IMR-90 (cell line): ENCODE measurements at regions not wholly inside any gene's neighbourhood (a gene's known extent, or its start where the extent isn't known, plus 50 kb on each side); places are given as distances from the start of the nearest gene placed in this dataset.
A peak's percentile ranks its signal among the peaks of the same experiment; 100 is the strongest.

Experiments used
- ATAC-seq: fragments of 200-7000 bp; cut with Tn5 transposase; 2 replicates; pipeline ENCODE4 v1.9.1; 2020; ENCODE audit warnings: low read depth, mild to moderate bottlenecking, moderate library complexity
- BruUV-seq: library from RNA; stranded (reverse); fragments of 400-500 nt; replicated peaks from 2 replicates; lab custom pipeline; 2021; lab: Mats Ljungman, UMichigan
- CTCF ChIA-PET: fragments of 300-600 bp; formaldehyde crosslinking; extraction: SDS; loops from one replicate; lab custom pipeline; 2021; ENCODE audit warnings: antibody characterized with exemption; lab: Yijun Ruan, JAX
- POLR2A ChIA-PET: fragments of 300-600 bp; sonication (Branson Sonifier 250); formaldehyde crosslinking; loops from one replicate; lab custom pipeline; 2022; ENCODE audit warnings: antibody characterized with exemption; ENCODE audit not compliant: unreplicated experiment; lab: Charles Lee
- DNase-seq: peaks from one replicate; pipeline ENCODE4 v3.0.0; 2013
- H2AFZ ChIP-seq: replicated peaks from 2 replicates; pipeline ENCODE3; 2013; ENCODE audit warnings: low read length, mild to moderate bottlenecking; ENCODE audit not compliant: poor library complexity
- H2AK5ac ChIP-seq: 2 replicates; pipeline ENCODE4 v1.6.1; 2013; ENCODE audit warnings: low read depth, low read length, inconsistent platforms
- H2AK9ac ChIP-seq: replicated peaks from 2 replicates; pipeline ENCODE3; 2013; ENCODE audit warnings: mild to moderate bottlenecking, low read depth, low read length, moderate library complexity; ENCODE audit not compliant: poor library complexity
- H2BK120ac ChIP-seq: 2 replicates; pipeline ENCODE4 v1.6.1; 2013; ENCODE audit warnings: low read depth, low read length, inconsistent platforms
- H2BK15ac ChIP-seq: 3 replicates; pipeline ENCODE4 v1.6.1; 2013; ENCODE audit warnings: low read depth, low read length, inconsistent platforms
- H2BK20ac ChIP-seq: 2 replicates; pipeline ENCODE4 v1.6.1; 2013; ENCODE audit warnings: low read depth, mild to moderate bottlenecking, inconsistent platforms, low read length, moderate library complexity
- H2BK5ac ChIP-seq: 2 replicates; pipeline ENCODE4 v1.6.1; 2013; ENCODE audit warnings: mild to moderate bottlenecking, low read depth, low read length, inconsistent platforms; ENCODE audit not compliant: poor library complexity, severe bottlenecking
- H3K14ac ChIP-seq: replicated peaks from 2 replicates; pipeline ENCODE4 v1.6.1; 2013; ENCODE audit warnings: low read depth, low read length, inconsistent platforms
- H3K18ac ChIP-seq: 2 replicates; pipeline ENCODE4 v1.6.1; 2013; ENCODE audit warnings: low read depth, low read length, control low read depth
- H3K23ac ChIP-seq: 2 replicates; pipeline ENCODE4 v1.6.1; 2013; ENCODE audit warnings: low read depth, low read length, inconsistent platforms
- H3K27ac ChIP-seq: 2 replicates; pipeline ENCODE4 v1.5.1; 2013; ENCODE audit warnings: mild to moderate bottlenecking, control low read depth, low read length; ENCODE audit not compliant: insufficient read depth
- H3K27me3 ChIP-seq: 2 replicates; pipeline ENCODE4 v1.6.1; 2013; ENCODE audit warnings: low read length; ENCODE audit not compliant: control insufficient read depth, insufficient read depth
- H3K36me3 ChIP-seq: 2 replicates; pipeline ENCODE4 v1.6.1; 2013; ENCODE audit warnings: low read length, mixed read lengths; ENCODE audit not compliant: control insufficient read depth, insufficient read depth
- H3K4ac ChIP-seq: 2 replicates; pipeline ENCODE4 v1.6.1; 2013; ENCODE audit warnings: low read depth, low read length, inconsistent platforms
- H3K4me1 ChIP-seq: 2 replicates; pipeline ENCODE4 v1.6.1; 2013; ENCODE audit warnings: low read length, mixed read lengths; ENCODE audit not compliant: control insufficient read depth, insufficient read depth
- H3K4me2 ChIP-seq: 2 replicates; pipeline ENCODE4 v1.6.1; 2013; ENCODE audit warnings: low read depth, mild to moderate bottlenecking, control low read depth, low read length, moderate library complexity
- H3K4me3 ChIP-seq: 2 replicates; pipeline ENCODE4 v1.5.1; 2013; ENCODE audit warnings: low read depth, mild to moderate bottlenecking, control low read depth, low read length, moderate library complexity; ENCODE audit not compliant: insufficient read depth
- H3K56ac ChIP-seq: 2 replicates; pipeline ENCODE4 v1.6.1; 2013; ENCODE audit warnings: low read length, inconsistent platforms; ENCODE audit not compliant: insufficient read depth; ENCODE audit errors: extremely low read depth
- H3K79me1 ChIP-seq, 2 experiments: 2 replicates each; pipeline ENCODE4 v1.6.1; 2013; ENCODE audit warnings: low read length in 2 of 2, inconsistent platforms in 1 of 2, low read depth in 1 of 2
- H3K9ac ChIP-seq: 2 replicates; pipeline ENCODE4 v1.6.1; 2013; ENCODE audit warnings: low read depth, low read length, control low read depth
- H3K9me1 ChIP-seq: 2 replicates; pipeline ENCODE4 v1.6.1; 2013; ENCODE audit warnings: low read length, inconsistent platforms; ENCODE audit not compliant: insufficient read depth
- H3K9me3 ChIP-seq: 2 replicates; pipeline ENCODE4 v1.6.1; 2013; ENCODE audit warnings: low read length; ENCODE audit not compliant: control insufficient read depth, insufficient read depth
- H4K20me1 ChIP-seq: 2 replicates; pipeline ENCODE4 v1.6.1; 2013; ENCODE audit warnings: low read length, inconsistent platforms; ENCODE audit not compliant: insufficient read depth
- H4K5ac ChIP-seq: 2 replicates; pipeline ENCODE4 v1.6.1; 2013; ENCODE audit warnings: mild to moderate bottlenecking, low read depth, low read length, control low read depth
- H4K8ac ChIP-seq, 2 experiments: 2 replicates each; pipeline ENCODE4 v1.6.1; 2013; ENCODE audit warnings: low read depth in 2 of 2, low read length in 2 of 2, control low read depth in 1 of 2, inconsistent platforms in 1 of 2
- H4K91ac ChIP-seq: 2 replicates; pipeline ENCODE4 v1.6.1; 2013; ENCODE audit warnings: low read depth, low read length, inconsistent platforms; ENCODE audit not compliant: insufficient read depth
- BHLHE40 ChIP-seq: fragments of 150-350 bp; IDR thresholded peaks from 2 replicates; pipeline ENCODE4 v1.6.1; 2016; ENCODE audit warnings: mild to moderate bottlenecking, low read depth, low read length
- CEBPB ChIP-seq: IDR thresholded peaks from 2 replicates; pipeline ENCODE4 v1.6.1; 2012; ENCODE audit warnings: low read depth, low read length, improper control_type of control experiment
- CHD1 ChIP-seq: IDR thresholded peaks from 2 replicates; pipeline ENCODE4 v1.6.1; 2012; ENCODE audit warnings: low read depth, low read length, improper control_type of control experiment
- FOS ChIP-seq: fragments of 150-350 bp; IDR thresholded peaks from 2 replicates; pipeline ENCODE4 v1.6.1; 2016; ENCODE audit warnings: low read depth, low read length
- MAFK ChIP-seq: IDR thresholded peaks from 2 replicates; pipeline ENCODE4 v1.6.1; 2012; ENCODE audit warnings: low read depth, low read length, improper control_type of control experiment
- MAZ ChIP-seq: IDR thresholded peaks from 2 replicates; pipeline ENCODE4 v1.6.1; 2012; ENCODE audit warnings: low read depth, mild to moderate bottlenecking, low read length, improper control_type of control experiment, moderate library complexity, borderline replicate concordance
- NFE2L2 ChIP-seq: fragments of 150-350 bp; IDR thresholded peaks from 2 replicates; pipeline ENCODE4 v1.6.1; 2016; ENCODE audit warnings: low read depth, mild to moderate bottlenecking, low read length
- RCOR1 ChIP-seq: IDR thresholded peaks from 2 replicates; pipeline ENCODE4 v1.6.1; 2012; ENCODE audit warnings: mild to moderate bottlenecking, low read length, improper control_type of control experiment; ENCODE audit not compliant: insufficient replicate concordance
- RFX5 ChIP-seq: IDR thresholded peaks from 2 replicates; pipeline ENCODE4 v1.8.0; 2012; ENCODE audit warnings: low read depth, mild to moderate bottlenecking, low read length, moderate library complexity
- SMC3 ChIP-seq: fragments of 150-350 bp; IDR thresholded peaks from 2 replicates; pipeline ENCODE4 v1.6.1; 2016; ENCODE audit warnings: low read depth, mild to moderate bottlenecking, antibody characterized with exemption, low read length, moderate library complexity
- WGBS, 2 experiments: methylation state at CpG; one replicate each; pipeline versions ENCODE4 v1.1.5 to v1.1.7; 2013; ENCODE audit warnings: missing lambda C conversion rate in 2 of 2; ENCODE audit not compliant: insufficient read length in 1 of 2; ENCODE audit errors: extremely low coverage in 2 of 2; 5-methylcytosine and 5-hydroxymethylcytosine counted together
- dilution Hi-C: fragments of 300-500 bp; cut with HindIII; formaldehyde crosslinking; loops from one replicate; pipeline ENCODE4 v1.14.3; 2018; ENCODE audit warnings: low sequenced_read_pairs; ENCODE audit not compliant: unreplicated experiment
- in situ Hi-C: fragments of 300-500 bp; cut with MboI; formaldehyde crosslinking; loops from 3 replicates; pipeline ENCODE4 v1.14.3; 2019; ENCODE audit warnings: low sequenced_read_pairs, inconsistent platforms, mixed read lengths
- intact Hi-C: fragments of 100-400 bp; cut with micrococcal nuclease; formaldehyde crosslinking; loops from 2 replicates; pipeline ENCODE4 v1.10.0; 2022
- TF ChIP-seq, protein P1 (sequence below): fragments of 150-350 bp; IDR thresholded peaks from 2 replicates; pipeline ENCODE4 v1.6.1; 2016; ENCODE audit warnings: low read depth, mild to moderate bottlenecking, low read length, moderate library complexity, borderline replicate concordance
- TF ChIP-seq, protein P2 (sequence below): fragments of 150-350 bp; IDR thresholded peaks from 2 replicates; pipeline ENCODE4 v1.6.1; 2017; ENCODE audit warnings: mild to moderate bottlenecking, antibody characterized with exemption, low read length, low read depth
- TF ChIP-seq, protein P3 (sequence below): conservative IDR thresholded peaks from 2 replicates; pipeline ENCODE4 v1.5.1; 2012; ENCODE audit warnings: mild to moderate bottlenecking, low read depth, low read length, improper control_type of control experiment

- no peak overlapping the region for H2AFZ ChIP-seq
- in situ Hi-C loops = no loop called here
These were observed 138.9 kb upstream of the CDK13 start for GRCh38 chr7:39811161-39811614.

More at GRCh38 chr7:39811161-39811614, 138.9 kb upstream of the CDK13 start:
- Histone ChIP-seq H2AK5ac (no peak overlapping the region), H3K9me1 (no peaks in the 10 kb centered on the region), H3K4me1 (0 out of 2 replicates have a peak, but pooled peaks cover 2% of the 10 kb centered on the region), H3K27ac (no peak overlapping the region), H3K14ac (no peak overlapping the region), H4K5ac (no peak overlapping the region), H4K91ac (no peak overlapping the region), H3K56ac (no peak overlapping the region), H2BK120ac (no peak overlapping the region), H4K20me1 (no peaks in the 10 kb centered on the region), H4K8ac (no peak overlapping the region), H3K4ac (no peak overlapping the region), H3K27me3 (peaks cover 27% of the 10 kb centered on the region), H3K36me3 (no peaks in the 10 kb centered on the region), H2BK5ac (no peak overlapping the region), H3K18ac (no peak overlapping the region), H2AK9ac (no peak overlapping the region), H3K9ac (no peak overlapping the region), H3K9me3 (no peaks in the 10 kb centered on the region), H3K23ac (no peak overlapping the region), H2BK15ac (no peak overlapping the region), H3K4me2 (no peak overlapping the region; the same call in 1 of the 2 replicates), H3K79me1 (no peaks in the 10 kb centered on the region), H3K4me3 (no peak overlapping the region), H2BK20ac (no peak overlapping the region)
- no TSS peak for BruUV-seq
- WGBS, 2 experiments = no CpG with 5 or more reads among the region's 1 CpG
- dilution Hi-C loops = no loop called here
- ChIA-PET CTCF (no interaction called here), POLR2A (no interaction called here)
- TF ChIP-seq FOS (no peak), CEBPB (no peak), RFX5 (no peak), MAZ (no peak), NFE2L2 (no peak), SMC3 (no peak), CHD1 (no peak), BHLHE40 (no peak), MAFK (no peak), RCOR1 (no peak)
- TF ChIP-seq, protein P1, sequence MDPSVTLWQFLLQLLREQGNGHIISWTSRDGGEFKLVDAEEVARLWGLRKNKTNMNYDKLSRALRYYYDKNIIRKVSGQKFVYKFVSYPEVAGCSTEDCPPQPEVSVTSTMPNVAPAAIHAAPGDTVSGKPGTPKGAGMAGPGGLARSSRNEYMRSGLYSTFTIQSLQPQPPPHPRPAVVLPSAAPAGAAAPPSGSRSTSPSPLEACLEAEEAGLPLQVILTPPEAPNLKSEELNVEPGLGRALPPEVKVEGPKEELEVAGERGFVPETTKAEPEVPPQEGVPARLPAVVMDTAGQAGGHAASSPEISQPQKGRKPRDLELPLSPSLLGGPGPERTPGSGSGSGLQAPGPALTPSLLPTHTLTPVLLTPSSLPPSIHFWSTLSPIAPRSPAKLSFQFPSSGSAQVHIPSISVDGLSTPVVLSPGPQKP = no peak
- TF ChIP-seq, protein P2, sequence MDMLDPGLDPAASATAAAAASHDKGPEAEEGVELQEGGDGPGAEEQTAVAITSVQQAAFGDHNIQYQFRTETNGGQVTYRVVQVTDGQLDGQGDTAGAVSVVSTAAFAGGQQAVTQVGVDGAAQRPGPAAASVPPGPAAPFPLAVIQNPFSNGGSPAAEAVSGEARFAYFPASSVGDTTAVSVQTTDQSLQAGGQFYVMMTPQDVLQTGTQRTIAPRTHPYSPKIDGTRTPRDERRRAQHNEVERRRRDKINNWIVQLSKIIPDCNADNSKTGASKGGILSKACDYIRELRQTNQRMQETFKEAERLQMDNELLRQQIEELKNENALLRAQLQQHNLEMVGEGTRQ = no peak
- TF ChIP-seq, protein P3, sequence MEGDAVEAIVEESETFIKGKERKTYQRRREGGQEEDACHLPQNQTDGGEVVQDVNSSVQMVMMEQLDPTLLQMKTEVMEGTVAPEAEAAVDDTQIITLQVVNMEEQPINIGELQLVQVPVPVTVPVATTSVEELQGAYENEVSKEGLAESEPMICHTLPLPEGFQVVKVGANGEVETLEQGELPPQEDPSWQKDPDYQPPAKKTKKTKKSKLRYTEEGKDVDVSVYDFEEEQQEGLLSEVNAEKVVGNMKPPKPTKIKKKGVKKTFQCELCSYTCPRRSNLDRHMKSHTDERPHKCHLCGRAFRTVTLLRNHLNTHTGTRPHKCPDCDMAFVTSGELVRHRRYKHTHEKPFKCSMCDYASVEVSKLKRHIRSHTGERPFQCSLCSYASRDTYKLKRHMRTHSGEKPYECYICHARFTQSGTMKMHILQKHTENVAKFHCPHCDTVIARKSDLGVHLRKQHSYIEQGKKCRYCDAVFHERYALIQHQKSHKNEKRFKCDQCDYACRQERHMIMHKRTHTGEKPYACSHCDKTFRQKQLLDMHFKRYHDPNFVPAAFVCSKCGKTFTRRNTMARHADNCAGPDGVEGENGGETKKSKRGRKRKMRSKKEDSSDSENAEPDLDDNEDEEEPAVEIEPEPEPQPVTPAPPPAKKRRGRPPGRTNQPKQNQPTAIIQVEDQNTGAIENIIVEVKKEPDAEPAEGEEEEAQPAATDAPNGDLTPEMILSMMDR = no peak
- DNase-seq = peak; percentile 25
- intact Hi-C loops = no loop called here
- peak; percentile 62 for ATAC-seq
